SU-DHL-6 (cell line): ENCODE measurements at regions not wholly inside any gene's neighbourhood (a gene's known extent, or its start where the extent isn't known, plus 50 kb on each side); places are given as distances from the start of the nearest gene placed in this dataset.

Experiments
- CTCF ChIP-seq: fragments of 200-600 bp; sonication (generic); IDR thresholded peaks from one replicate; pipeline ENCODE4 v1.5.1; 2017; ENCODE audit warnings: antibody characterized with exemption, mild to moderate bottlenecking, low read length, moderate library complexity; ENCODE audit not compliant: insufficient read depth, poor library complexity, severe bottlenecking
- EZH2phosphoT487 ChIP-seq: fragments of 200-600 bp; sonication (generic), shearing (Covaris generic); conservative IDR thresholded peaks from 2 replicates; pipeline ENCODE4 v1.6.1; 2018; ENCODE audit warnings: mild to moderate bottlenecking, antibody characterized with exemption, low read length, moderate library complexity, mixed read lengths

GRCh38 chr6:91171754-91172462 is 585.0 kb upstream of the MAP3K7 start:
- TF ChIP-seq CTCF, result no peak
- no peak for TF ChIP-seq EZH2phosphoT487
